Astrocyte of the spinal cord (primary cell): ENCODE measurements at regions not wholly inside any gene's neighbourhood (a gene's known extent, or its start where the extent isn't known, plus 50 kb on each side); places are given as distances from the start of the nearest gene placed in this dataset.

Experiments used
- DNase-seq: peaks from one replicate; pipeline ENCODE4 v3.0.0; 2011; ENCODE audit warnings: low read depth, low spot score
- H3K4me3 ChIP-seq: 2 replicates; pipeline ENCODE4 v1.5.1; 2011; ENCODE audit warnings: low read depth, mild to moderate bottlenecking, low read length, moderate library complexity
- CTCF ChIP-seq: IDR thresholded peaks from 2 replicates; pipeline ENCODE4 v1.5.1; 2012; ENCODE audit warnings: low read depth, mild to moderate bottlenecking, low read length, inconsistent platforms
- in situ Hi-C: cut with HindIII; loops from 2 replicates; pipeline ENCODE4 v1.10.0; 2017; ENCODE audit warnings: low sequenced_read_pairs

DNA sequence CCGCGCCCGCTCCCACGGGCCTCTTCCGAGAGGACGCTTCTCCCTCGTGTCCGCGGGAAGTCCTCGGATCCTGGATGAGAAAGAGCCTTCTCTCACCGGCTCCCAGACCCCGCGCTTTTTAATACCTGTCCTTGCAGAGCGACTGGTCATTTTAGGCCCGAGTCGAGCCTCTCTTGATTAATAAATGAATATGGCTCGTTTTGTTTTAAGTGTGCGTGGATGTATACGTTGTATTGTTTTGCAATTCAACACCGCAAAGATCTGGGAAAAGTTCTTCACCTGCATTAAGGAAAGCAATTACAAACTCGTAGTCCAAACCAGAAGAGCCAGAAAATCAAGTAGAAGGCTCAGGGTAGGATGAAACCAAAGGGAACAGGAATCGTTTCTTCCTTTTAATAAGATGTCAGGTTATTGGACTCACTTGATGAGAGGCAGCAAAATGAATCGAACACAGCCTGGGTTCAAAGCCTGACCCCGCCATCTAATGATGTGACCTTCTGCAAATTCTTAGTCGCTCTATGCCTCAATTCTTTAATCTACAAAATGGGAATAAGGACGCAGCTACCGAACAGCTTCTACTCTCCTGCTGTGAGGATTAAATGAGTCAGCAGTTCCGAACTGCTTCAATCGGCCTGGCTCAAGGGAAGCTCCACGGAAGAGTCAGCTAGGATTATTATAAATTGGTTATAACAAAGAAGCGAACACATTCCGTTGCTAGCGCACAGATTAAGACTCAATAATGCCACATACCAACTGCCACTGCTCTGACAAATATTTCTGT, 277.8 kb upstream of the NEBL start:
- no peak for TF ChIP-seq CTCF
- peak overlapping the region; percentile 55 for H3K4me3 ChIP-seq
- DNase-seq, result no peak
- in situ Hi-C loops, result no loop called here

DNA sequence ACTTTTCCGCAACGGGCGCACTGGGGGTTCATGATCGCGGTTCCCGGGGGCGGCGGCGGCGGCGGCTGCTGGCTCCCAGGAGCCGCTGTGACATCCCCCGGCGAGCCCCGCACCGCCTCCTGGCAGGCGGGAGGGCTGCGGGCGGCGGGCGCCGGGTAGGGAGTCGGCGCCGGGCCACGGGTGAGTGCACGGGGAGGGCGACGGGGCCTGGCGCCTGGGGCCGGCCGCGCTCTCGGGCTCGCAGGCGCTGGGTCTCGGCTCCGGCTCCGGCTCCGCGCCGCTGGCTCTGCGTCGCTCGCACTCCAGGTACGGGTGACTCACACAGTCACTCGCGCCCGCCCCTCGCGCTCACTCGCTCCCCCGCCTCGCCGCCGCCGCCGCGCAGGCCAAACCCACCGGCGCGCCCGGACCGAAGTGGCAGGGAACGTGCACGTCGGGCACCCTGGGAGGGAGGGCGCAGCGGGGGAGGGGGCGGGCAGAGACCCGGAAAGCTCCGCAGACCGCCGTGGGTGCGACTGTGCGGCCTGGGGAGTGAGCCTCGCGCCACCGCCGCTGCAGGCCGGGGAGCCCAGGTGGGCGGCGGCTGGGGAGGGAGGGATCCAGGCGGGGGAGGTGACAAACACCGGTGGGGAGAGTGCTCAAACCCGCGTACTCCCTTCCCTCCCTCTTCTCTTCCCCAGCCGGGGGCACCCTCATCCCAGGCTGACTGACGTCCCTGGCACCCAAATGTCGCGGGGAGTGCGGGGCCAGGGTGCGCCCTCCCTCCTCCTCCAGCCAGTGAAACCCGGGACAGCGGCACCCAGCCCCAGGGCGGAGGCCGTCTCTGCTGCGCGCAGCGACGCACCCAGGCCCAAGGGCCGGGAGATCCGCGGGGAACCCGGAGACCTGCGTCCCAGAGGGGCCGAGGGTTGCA, 276.9 kb upstream of the NEBL start:
- peak overlapping the region; percentile 55 for H3K4me3 ChIP-seq
- TF ChIP-seq CTCF, result no peak
- DNase-seq, result no peak
- in situ Hi-C loops, result no loop called here

- no peak for TF ChIP-seq CTCF
- in situ Hi-C loops, result no loop called here
- DNase-seq, result no peak
- H3K4me3 ChIP-seq, result peak overlapping the region; percentile 55
These were observed 276.1 kb upstream of the NEBL start for GRCh38 chr10:21172930-21173801.

- DNase-seq, result no peak
- no peak for TF ChIP-seq CTCF
- peak overlapping the region; percentile 55 for H3K4me3 ChIP-seq
- in situ Hi-C loops, result no loop called here
These were observed 275.4 kb upstream of the NEBL start for GRCh38 chr10:21172542-21172929.

- no peak overlapping the region for H3K4me3 ChIP-seq
- no peak for DNase-seq
- TF ChIP-seq CTCF, result no peak
- in situ Hi-C loops, result no loop called here
These were observed 274.9 kb upstream of the NEBL start for GRCh38 chr10:21171936-21172541.
